GM23248 (cell line): ENCODE measurements at regions not wholly inside any gene's neighbourhood (a gene's known extent, or its start where the extent isn't known, plus 50 kb on each side); places are given as distances from the start of the nearest gene placed in this dataset.

Experiments used
- EZH2 ChIP-seq: fragments of 200-600 bp; sonication (generic); IDR thresholded peaks from 2 replicates; pipeline ENCODE4 v1.6.1; 2018; ENCODE audit warnings: antibody characterized with exemption, mild to moderate bottlenecking; ENCODE audit not compliant: insufficient read depth, poor library complexity, severe bottlenecking
- EZH2phosphoT487 ChIP-seq: fragments of 200-600 bp; sonication (generic); IDR thresholded peaks from 2 replicates; pipeline ENCODE4 v1.6.1; 2018; ENCODE audit warnings: antibody characterized with exemption, moderate library complexity, mild to moderate bottlenecking, low read depth; ENCODE audit not compliant: insufficient read depth

- no peak for TF ChIP-seq EZH2
- TF ChIP-seq EZH2phosphoT487: no peak
Measured at GRCh38 chr7:113281223-113281622, 162.9 kb upstream of the SMIM30 start.
